Esophagus squamous epithelium (tissue), 5 donors: ENCODE measurements at regions not wholly inside any gene's neighbourhood (a gene's known extent, or its start where the extent isn't known, plus 50 kb on each side); places are given as distances from the start of the nearest gene placed in this dataset.
"Not testable (repeated sequence)": the region's sequence is repeated elsewhere in the genome, so short reads cannot be mapped to it uniquely, and the experiment has no call there.

Experiments
- DNase-seq: peaks from one replicate; lab custom pipeline; 2025; lab: John Stamatoyannopoulos, UW
- H3K27ac ChIP-seq, 4 donors: fragments of 200-600 bp; sonication (generic); one replicate each; pipeline ENCODE4 v1.5.1; 2016 to 2019; ENCODE audit warnings: mild to moderate bottlenecking in 1 of 4
- H3K27me3 ChIP-seq, 4 donors: fragments of 200-600 bp; sonication (generic); 1 replicate in 3 of 4; 2 replicates in 1 of 4; pipeline versions ENCODE4 v1.5.1 to v1.6.0; 2017 to 2021; ENCODE audit warnings: antibody characterized with exemption in 1 of 4
- H3K36me3 ChIP-seq, 3 donors: fragments of 200-600 bp; sonication (generic); one replicate each; pipeline ENCODE4 v1.5.1; 2016 to 2019
- H3K4me1 ChIP-seq, 3 donors: fragments of 200-600 bp; sonication (generic); one replicate each; pipeline ENCODE4 v1.5.1; 2017 to 2019
- H3K4me3 ChIP-seq, 4 donors: fragments of 200-600 bp; sonication (generic); 1 replicate in 3 of 4; 2 replicates in 1 of 4; pipeline ENCODE4 v1.5.1; 2016 to 2019; ENCODE audit warnings: mild to moderate bottlenecking in 2 of 4, moderate library complexity in 1 of 4
- H3K9me3 ChIP-seq, 3 donors: fragments of 200-600 bp; sonication (generic); one replicate each; pipeline ENCODE4 v1.5.1; 2016 to 2019
- POLR2A ChIP-seq, 4 donors: fragments of 450-650 bp; IDR thresholded peaks; one replicate each; pipeline ENCODE4 v1.6.1; 2017; ENCODE audit warnings: antibody characterized with exemption in 4 of 4, mild to moderate bottlenecking in 4 of 4, moderate library complexity in 3 of 4
- WGBS, 2 donors: methylation state at CpG; one replicate each; pipeline ENCODE4 v1.1.5; 2018; 5-methylcytosine and 5-hydroxymethylcytosine counted together
- intact Hi-C: fragments of 100-400 bp; cut with DNase I; formaldehyde crosslinking; loops from one replicate; pipeline ENCODE4 v1.15.0; 2022
- TF ChIP-seq, protein P1 (sequence below), 6 experiments: fragments of 450-650 bp in 4 of 6; fragments of 200-600 bp in 2 of 6; sonication (generic) in 2 of 6; IDR thresholded peaks; one replicate each; pipeline ENCODE4 v1.5.1; 2016 to 2019; ENCODE audit warnings: antibody characterized with exemption in 6 of 6, mild to moderate bottlenecking in 4 of 6, moderate library complexity in 4 of 6
- donor health status: DM: yes; HTN: yes; CAD: no.

DNA sequence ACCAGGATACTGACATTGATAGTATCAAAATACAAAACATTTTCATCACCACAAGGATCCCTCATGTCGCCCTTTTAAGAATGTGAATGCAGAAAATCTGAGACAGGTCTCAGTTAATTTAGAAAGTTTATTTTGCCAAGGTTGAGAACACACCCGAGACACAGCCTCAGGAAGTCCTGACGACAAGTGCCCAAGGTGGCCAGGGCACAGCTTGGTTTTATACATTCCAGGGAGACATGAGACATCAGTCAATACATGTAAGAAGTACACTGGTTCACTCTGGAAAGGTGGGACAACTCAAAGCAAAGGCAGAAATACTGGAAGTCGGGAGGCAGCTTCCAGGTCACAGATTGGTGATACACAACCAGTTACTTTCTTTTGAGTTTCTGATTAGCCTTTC lies 235.2 kb upstream of the KRR1 start:
- H3K36me3 ChIP-seq = no peaks in the 10 kb centered on the region
- H3K4me1 ChIP-seq = peaks cover 0 to 15% (median 0%) of the 10 kb centered on the region in 3 donors
- H3K9me3 ChIP-seq = no peaks in the 10 kb centered on the region
- no peak overlapping the region for H3K4me3 ChIP-seq
- TF ChIP-seq, protein P1, sequence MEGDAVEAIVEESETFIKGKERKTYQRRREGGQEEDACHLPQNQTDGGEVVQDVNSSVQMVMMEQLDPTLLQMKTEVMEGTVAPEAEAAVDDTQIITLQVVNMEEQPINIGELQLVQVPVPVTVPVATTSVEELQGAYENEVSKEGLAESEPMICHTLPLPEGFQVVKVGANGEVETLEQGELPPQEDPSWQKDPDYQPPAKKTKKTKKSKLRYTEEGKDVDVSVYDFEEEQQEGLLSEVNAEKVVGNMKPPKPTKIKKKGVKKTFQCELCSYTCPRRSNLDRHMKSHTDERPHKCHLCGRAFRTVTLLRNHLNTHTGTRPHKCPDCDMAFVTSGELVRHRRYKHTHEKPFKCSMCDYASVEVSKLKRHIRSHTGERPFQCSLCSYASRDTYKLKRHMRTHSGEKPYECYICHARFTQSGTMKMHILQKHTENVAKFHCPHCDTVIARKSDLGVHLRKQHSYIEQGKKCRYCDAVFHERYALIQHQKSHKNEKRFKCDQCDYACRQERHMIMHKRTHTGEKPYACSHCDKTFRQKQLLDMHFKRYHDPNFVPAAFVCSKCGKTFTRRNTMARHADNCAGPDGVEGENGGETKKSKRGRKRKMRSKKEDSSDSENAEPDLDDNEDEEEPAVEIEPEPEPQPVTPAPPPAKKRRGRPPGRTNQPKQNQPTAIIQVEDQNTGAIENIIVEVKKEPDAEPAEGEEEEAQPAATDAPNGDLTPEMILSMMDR (IDR thresholded peaks at IDR 0.05) = no peak
- no peak for TF ChIP-seq POLR2A (IDR thresholded peaks at IDR 0.05)
- H3K27ac ChIP-seq = no peak overlapping the region
- no peak for DNase-seq
- WGBS, 2 donors = 75 to 77% methylated on average over 4 of the region's 4 CpGs
- H3K27me3 ChIP-seq = no peaks in the 10 kb centered on the region
- intact Hi-C loops = no loop called here

DNA sequence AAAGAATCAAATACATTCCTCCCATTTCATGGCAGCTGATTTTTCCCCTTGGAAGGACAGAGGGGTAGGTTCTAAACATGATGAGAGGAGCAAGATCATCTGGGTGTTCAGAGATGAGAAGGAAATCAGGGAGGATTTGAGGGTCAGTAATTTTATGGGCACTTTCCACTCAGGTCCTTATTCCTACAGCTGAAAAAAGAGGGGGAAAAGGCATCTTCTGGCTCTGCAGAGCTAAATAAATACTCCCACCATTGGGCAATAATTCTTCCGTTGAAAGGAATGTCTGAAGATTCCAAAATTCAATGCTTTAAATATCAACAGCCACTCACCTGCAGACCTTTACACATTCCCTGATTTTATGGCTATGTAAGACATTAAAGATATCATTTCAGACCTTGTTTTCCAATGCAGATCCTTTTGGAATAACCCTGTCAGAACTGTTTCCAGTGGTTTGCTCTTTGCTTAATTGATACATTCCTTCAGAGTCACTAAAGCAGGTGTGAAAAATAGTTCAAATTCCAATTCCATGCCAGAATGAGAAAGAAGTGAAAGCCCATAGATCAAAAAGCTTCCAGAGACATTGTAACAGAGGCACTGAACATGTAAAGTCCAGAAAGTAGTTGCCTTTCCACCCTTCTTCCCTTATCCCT lies 233.3 kb upstream of the KRR1 start:
- TF ChIP-seq, protein P1 (IDR thresholded peaks at IDR 0.05) = no peak
- no peak overlapping the region for H3K27ac ChIP-seq
- WGBS, 2 donors = 52 to 57% methylated on average over 1 of the region's 1 CpG
- intact Hi-C loops = no loop called here
- DNase-seq = no peak
- no peak overlapping the region for H3K4me3 ChIP-seq
- H3K9me3 ChIP-seq = no peaks in the 10 kb centered on the region
- H3K27me3 ChIP-seq = no peaks in the 10 kb centered on the region
- peaks cover 0 to 9% (median 0%) of the 10 kb centered on the region in 3 donors for H3K4me1 ChIP-seq
- no peaks in the 10 kb centered on the region for H3K36me3 ChIP-seq

DNA sequence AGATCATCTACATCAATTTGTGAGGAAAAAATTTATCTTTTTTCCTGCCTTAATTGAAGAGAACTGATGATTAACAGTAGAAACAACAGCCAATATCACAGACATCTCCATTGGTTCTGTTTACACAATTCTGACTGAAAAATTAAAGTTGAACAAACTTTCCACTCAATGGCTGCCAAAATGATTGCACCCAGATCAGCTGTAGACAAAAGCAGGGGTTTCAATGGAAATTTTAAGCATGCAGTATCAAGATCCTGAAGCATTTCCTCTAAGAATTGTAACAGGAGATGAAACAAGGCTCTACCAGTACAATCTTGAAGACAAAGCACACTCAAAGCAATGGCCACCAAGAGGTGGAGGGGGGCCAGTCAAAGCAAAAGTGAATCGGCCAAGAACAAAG lies 231.6 kb upstream of the KRR1 start:
- TF ChIP-seq, protein P1 (IDR thresholded peaks at IDR 0.05) = no peak
- TF ChIP-seq POLR2A (IDR thresholded peaks at IDR 0.05) = no peak
- Histone ChIP-seq H3K27me3 (no peaks in the 10 kb centered on the region), H3K36me3 (no peaks in the 10 kb centered on the region), H3K9me3 (no peaks in the 10 kb centered on the region), H3K4me1 (peaks cover 0 to 6% (median 0%) of the 10 kb centered on the region in 3 donors), H3K4me3 (no peak overlapping the region), H3K27ac (no peak overlapping the region)
- WGBS, 2 donors = 72 to 85% methylated on average over 1 of the region's 1 CpG
- intact Hi-C loops = no loop called here
- no peak for DNase-seq

DNA sequence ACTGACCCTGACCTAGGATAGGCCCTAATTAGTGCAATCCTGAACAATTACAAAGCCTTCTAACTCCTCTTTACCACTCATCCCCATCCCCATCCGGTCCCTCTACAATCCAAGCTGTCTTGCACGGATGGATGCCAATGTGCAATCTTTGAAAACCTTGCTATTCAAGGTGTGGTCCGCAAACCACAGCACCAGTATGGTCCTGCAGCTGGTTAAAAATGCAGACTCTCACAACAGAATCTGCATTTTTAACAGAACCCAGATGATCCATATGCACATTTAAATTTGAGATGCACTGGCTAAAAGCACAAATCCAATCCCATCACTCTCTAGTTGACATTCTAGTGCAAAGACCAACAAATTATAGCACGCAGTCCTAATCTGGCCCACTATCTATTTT lies 230.6 kb upstream of the KRR1 start:
- no peaks in the 10 kb centered on the region for H3K9me3 ChIP-seq
- no peaks in the 10 kb centered on the region for H3K4me1 ChIP-seq
- H3K27ac ChIP-seq = no peak overlapping the region
- no peak for DNase-seq
- H3K27me3 ChIP-seq = no peaks in the 10 kb centered on the region
- intact Hi-C loops = no loop called here
- TF ChIP-seq POLR2A (IDR thresholded peaks at IDR 0.05) = no peak
- TF ChIP-seq, protein P1 (IDR thresholded peaks at IDR 0.05) = no peak
- WGBS, 2 donors = 91 to 94% methylated on average over 3 to 4 of the region's 4 CpGs
- no peaks in the 10 kb centered on the region for H3K36me3 ChIP-seq
- H3K4me3 ChIP-seq = no peak overlapping the region

DNA sequence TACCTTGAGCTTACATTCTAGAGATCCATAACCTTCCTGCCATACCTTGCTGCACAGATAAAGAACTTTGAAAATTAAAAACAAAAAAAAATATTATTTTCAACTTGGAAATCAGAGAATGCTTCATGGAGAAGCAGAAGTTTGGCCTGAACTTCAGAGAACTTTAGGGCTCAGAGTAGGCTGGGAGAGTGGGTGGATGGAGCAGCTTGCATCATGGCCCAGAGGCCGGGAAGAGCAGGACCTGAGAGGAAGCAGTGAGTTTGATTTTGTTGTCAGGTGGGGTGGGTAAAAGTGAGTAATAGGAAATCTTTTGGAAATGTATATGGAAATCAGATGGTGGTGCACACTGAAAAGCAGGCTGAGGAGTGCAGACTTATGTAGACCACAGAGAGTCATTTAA lies 228.5 kb upstream of the KRR1 start:
- intact Hi-C loops = no loop called here
- Histone ChIP-seq H3K4me3 (no peak overlapping the region), H3K27ac (no peak overlapping the region), H3K36me3 (no peaks in the 10 kb centered on the region), H3K27me3 (no peaks in the 10 kb centered on the region), H3K4me1 (peaks cover 0 to 7% (median 0%) of the 10 kb centered on the region in 3 donors), H3K9me3 (no peaks in the 10 kb centered on the region)
- DNase-seq = no peak
- 36 to 60% methylated on average over 1 of the region's 1 CpG for WGBS, 2 donors
- TF ChIP-seq, protein P1 (IDR thresholded peaks at IDR 0.05) = no peak

DNA sequence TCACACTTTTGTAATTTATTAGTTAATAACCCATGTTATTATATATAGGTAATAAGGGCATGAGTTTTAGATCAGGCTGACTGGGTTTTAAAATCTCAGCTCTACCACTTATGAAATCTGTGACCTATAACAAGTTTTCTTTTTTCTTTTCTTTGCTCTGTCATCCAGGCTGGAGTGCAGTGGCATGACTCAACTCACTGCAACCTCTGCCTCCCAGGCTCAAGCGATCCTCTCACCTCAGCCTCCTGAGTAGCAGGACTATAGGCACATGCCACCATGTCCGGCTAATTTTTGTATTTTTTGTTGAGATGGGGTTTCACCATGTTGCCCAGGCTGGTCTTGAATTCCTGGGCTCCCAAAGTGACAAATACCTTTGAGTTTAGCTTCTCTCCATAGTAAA lies 227.7 kb upstream of the KRR1 start:
- H3K27ac ChIP-seq, H3K36me3 ChIP-seq, H3K4me3 ChIP-seq, H3K27me3 ChIP-seq, intact Hi-C loops, DNase-seq, H3K4me1 ChIP-seq, H3K9me3 ChIP-seq: not testable (repeated sequence)
- 86 to 92% methylated on average over 2 of the region's 2 CpGs for WGBS, 2 donors
